Stimulated activated CD8-positive, alpha-beta memory T cell treated with anti-CD3 and anti-CD28 coated beads, Interleukin-7, amount 100 ng/mL, for 1 hour (primary cell): ENCODE measurements at regions not wholly inside any gene's neighbourhood (a gene's known extent, or its start where the extent isn't known, plus 50 kb on each side); places are given as distances from the start of the nearest gene placed in this dataset.

Source experiments
- DNase-seq, 2 donors: peaks; one replicate each; pipeline ENCODE4 v3.0.0-alpha.2; 2020; ENCODE audit warnings: low read depth in 2 of 2

DNA sequence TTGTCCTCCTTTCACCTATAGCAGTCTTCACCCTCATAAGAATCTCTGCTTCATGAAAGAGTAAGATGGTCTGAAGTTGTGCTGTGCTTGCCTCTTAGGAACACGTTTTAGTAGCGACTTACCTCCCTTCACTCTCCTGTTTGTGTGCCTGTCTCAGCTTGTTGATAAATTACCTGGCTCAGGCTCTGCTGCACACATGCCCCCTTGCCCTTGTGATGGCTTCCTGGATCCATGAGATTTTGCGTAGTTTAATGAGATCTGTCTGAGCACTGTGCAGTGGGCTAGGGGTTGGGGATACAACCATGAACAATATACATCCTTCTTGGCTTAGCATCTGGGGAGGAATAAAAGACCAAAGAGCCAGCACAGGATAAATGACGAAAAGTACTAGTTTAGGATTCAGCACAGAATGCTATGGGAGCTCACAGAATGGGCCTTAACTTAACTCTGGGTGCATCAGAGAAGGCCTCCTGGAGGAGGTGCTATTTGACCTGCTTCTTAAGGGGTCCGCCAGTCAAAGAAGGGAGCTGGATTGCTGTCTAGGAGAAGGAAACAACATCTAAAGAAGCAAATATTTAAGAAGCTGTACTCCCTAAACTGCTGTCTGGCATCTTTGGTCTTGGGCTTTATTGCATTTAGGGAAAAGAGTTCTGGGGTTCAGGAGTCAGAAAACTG is 175.7 kb upstream of the PLXNA2 start:
- no peak for DNase-seq

DNA sequence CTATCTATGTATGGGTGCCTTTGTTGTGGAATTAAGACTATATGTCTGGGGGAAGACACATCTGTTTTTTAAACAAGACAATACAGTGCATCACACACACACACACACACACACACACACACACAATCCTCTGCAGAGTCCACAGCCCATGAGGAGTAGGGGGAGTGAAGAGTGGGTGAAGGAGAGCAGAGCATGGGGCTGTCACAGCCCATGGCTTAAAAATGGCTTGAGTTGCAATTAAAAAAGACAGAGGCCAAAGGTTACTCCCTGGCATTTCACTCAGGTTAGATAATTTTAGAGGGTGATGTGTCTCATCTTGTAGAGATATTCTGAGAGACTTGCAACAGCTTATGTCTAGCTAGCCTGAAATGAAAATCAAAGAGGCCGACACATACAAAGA is 176.5 kb upstream of the PLXNA2 start:
- DNase-seq = no peak

DNA sequence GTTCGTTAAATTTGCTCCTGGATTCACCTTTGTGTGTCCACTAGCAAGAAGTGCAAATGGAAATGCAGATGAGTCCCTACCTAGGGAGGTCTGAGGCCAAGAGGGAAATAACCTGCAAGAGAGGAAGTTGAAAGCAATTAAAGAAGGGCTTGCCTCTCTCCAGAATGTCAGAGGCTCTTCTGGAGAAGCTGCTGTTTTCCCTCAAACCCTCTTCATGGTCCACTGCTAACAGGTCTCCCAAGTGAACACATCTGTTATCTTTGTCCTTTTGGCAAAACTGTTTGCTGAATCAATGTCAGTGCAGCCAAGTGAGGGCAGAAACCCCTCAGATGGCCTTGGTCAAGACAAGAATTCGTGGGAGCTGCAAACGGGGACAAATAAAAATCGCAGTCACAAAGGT is 177.3 kb upstream of the PLXNA2 start:
- DNase-seq = no peak

DNA sequence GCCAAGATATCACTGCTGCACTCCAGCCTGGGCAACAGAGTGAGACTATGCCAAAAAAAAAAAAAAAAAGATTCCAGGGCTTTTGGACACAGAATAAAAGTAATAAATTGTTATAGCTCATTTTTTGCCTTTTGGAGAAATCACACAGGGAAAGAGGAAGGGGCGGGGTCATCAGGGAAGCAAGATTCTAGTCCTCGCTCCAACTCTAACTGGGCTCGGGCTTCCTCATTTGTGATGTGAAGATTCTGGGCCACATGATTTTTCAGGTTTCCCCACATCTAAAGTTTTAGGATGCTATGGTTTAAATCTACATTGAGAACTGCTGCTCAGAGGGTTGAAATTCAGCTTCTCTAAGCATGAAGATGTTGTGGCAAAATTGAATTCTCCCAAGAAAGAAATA is 179.3 kb upstream of the PLXNA2 start:
- DNase-seq = no peak

DNA sequence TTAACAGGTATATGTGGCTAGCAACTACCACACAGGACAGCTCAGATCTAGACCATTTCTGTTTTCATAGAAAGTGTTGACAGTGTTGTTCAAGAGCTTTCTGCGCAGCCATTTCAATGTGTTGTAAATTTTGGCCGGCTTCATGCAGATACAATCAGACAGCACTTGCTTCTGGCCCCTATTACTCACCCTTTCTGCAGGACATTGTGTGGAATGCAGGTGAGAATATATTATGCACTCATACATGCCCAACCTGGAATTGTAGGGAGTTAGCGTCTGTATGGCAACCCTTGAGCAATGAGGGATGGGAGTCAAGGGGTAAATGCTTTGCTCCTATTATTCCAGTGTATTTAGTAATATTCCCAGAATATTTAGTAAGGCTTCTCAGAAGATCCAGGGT is 180.9 kb upstream of the PLXNA2 start:
- no peak for DNase-seq

DNA sequence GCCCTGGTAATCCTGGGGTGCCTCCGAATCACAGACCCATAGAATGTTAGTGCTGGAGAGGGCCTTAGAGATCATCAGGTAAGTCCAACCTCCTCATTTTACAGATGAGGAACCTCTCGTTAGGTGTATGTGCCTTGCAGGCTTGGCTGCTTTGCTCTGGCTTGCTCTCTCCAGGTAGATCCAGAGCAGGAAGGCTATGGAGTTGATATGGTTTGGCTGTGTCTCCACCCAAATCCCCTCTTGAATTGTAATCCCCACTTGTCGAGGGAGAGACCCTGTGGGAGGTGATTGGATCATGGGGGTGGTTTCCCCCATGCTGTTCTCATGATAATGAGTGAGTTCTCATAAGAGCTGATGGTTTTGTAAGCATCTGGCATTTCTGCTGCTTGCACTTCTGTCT is 186.0 kb upstream of the PLXNA2 start:
- no peak for DNase-seq

DNA sequence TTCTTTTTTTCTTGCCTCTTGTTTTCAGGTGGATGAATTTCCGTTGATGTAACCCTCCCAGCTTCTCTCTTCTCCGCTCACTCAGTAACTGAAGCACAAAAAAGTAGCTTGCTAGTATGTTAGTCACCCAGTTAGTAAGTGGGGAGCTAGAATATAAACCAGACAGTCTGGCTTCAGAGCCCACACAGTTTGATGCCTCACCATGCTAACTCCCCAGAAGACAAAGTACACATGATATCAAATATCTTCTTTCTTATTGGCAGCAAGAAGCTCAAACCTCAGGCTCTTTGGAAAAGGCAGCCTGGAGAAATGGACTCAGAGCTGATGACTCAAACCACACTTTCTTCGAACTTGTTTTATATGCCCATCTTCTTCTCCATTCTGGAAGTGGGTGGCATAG is 187.5 kb upstream of the PLXNA2 start:
- DNase-seq = no peak

DNA sequence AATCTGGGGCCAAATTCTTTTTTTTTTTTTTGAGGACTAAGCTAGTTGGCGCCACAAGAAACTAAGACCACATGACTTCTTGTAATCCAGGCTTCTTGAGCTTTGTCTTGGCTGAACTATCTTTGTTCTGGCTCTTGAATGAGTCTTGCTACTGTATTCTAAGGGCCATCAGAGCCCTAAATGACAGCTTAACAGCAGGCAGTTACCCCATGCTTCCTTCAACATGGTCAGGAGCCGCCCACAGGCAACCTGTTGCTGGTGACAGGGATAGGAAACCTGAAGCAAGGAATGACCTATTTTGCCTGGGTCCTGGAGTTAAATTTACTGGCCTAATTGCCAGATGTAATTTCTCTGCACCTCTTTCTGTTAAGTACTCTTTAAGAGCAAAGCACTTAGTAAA is 188.2 kb upstream of the PLXNA2 start:
- no peak for DNase-seq

DNA sequence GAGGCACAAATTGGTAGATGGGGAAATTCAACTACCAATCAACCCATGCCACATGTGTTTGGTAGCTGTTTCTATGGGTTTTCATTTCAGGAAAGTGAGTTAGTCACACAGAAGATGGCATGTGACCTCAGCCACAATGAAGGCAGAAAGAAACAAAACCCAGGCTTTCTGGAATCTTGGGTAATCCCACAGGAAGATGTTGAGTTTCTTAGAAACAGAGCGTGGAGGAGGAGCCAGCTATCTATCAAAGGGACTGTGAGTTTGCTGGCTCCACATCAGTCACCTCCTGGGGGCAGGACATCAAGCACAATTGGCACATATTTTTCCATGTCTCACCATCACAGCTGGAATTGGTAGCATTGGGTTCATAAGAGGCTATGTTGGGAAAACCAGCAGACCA is 188.9 kb upstream of the PLXNA2 start:
- no peak for DNase-seq

DNA sequence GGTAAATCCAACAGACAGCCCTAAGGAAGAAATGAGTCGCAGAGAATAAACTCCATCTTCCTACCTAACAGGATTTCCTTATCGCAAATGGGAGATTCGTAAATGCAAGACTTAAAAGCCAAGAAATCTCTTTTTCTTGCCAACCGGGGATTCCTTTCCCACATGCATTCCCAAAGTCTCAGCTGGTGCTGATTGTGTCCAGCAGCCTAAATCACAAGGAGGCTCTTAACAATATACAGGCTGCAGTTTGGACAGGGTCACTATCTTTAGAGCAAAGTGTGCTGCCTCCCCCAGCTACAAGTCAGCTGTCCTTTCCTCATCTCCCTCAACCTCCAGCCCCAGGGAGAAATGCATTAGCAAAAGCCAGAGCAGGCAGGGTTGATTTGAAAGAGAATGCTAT is 189.8 kb upstream of the PLXNA2 start:
- DNase-seq = no peak

DNA sequence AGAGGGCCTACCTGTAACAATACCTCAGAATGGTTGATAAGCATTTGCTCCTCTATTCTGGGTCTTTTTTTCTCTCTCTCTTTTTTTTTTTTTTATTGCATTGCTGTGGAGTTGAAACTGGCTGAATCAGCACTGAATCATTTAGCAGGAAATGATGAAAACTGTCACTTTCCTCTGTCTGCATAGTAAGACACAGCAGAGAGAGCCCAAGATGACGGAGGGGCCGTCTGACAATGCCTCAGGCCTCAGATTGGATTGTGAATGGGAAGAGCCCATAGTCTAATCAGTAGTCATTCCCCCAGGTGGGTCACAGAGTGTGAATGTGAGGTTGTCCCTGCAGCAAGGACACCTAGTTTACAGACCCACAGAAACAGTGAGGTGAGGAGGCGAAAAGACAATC is 193.2 kb upstream of the PLXNA2 start:
- DNase-seq = no peak

DNA sequence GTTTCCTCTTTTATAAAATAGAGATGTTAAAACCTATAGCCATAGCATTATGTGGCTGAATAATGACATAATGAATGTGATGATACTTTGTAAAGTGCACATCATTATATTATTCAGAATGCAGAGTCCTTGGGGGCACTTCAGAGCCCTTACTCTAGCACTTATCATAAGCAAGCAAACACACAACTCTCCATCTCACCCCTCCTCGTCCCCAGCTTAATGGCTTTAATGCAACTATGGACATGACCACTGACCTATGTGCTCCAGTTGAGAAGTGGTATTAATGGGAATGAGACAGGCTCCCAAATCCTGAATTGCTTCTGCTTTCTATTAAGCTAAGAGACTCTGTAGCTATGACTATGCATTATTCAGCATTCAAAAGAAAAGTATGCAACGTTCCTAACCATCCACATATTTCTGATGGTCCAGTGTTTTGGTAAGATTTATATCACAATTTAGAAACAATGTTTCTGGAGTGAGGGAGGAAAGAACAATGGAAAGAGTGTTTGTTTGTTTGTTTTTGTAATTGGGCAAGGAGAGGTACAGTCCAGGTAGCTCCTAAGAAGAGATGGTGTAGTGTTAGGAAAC is 194.0 kb upstream of the PLXNA2 start:
- no peak for DNase-seq

DNA sequence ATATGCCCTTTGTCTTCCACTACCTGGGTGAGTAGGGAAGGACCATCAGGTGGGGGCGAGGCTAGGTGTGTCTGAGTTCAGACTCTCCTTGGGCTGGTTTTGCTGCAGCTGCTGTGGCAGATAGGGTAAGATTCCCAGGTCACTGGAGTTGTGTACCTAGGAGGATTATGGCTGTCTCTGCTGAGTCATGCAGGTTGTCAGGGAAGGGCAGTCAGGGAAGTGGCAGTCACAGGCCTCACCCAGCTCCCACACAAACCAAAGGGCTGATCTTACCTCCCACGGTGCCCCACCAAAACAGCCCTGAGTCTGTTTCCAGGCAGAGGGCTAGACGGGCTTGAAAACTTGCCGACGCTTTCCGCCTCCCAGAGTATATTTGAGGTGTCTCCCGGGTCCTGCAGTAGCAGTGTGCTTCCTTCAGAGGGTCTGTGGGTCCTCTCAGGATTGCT is 201.6 kb upstream of the PLXNA2 start:
- no peak for DNase-seq

DNA sequence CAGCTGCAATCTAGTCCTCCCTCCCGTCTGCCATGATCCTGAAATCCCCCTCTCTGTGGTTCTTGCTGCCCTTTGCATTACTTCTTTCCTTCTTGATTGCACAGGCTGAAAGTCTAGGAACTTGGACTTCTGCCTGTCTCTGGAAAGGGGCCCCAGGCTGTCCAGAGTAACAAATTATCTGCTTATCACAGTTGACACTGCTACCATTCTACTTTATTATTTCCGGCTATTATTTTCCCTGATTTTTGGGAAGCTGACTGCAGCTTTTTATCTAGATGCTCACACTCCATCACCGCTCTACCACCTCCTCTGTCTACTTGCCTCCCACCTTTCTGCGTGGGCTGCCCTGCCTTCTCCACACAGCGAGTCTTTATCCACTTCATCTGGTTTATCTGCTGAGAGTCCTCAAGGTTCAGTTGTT is 202.1 kb upstream of the PLXNA2 start:
- DNase-seq = no peak

DNA sequence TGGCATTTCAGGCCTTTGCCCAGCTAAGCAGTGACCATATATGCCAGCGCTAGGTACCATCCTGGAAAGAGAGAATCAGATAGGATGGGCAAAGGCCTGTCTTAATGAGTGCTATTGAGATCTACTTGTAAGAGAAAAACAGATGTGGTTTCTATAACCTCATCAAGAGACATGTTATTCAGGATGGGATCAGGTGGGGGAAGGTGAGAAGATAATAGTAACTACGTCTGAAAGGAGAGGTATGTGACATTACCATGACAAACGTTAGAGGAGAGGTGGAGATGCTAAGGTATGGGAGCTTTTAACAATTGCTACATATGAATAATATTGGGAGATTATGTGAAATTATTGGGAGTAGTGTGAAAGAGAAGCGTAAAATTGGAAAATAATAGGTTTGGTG is 204.2 kb upstream of the PLXNA2 start:
- DNase-seq = no peak

DNA sequence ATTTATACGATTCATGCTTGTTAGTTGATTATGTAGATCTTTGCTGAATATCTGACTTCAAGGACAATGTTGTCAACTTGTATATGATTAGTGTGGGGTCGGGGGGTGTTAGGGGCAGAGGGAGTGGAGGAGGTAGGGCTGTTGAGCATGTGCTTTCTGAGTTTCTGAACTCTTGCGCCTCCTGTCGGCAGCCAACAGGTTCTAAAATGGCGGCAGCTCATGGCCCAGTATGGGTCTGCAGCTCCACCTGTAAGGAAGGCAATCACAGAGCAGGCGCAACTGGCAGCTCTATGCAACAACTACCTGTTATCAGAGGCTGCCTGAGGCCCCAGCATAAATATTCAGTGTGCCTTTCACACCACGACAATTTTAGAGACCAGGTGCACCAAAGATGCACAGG is 205.8 kb upstream of the PLXNA2 start:
- no peak for DNase-seq

DNA sequence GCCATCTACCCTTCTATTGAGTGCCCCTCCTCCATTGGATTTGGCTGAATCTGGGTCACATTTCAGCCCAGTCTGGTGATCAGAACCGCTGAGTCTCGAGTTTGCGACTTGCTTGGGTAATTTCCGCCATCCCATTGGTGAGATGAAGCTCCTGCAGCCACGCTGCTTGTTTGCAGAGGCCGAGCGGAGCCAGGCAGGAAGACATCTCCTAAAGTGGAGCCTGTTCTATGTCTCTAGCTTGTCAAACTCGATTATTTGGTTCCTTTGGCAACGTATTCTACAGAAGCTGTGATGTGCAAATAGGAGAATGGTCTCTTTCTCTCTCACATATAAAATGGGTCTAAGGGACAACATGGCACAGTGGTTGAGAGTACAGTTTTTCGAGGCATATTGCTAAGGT is 206.8 kb upstream of the PLXNA2 start:
- DNase-seq = no peak

DNA sequence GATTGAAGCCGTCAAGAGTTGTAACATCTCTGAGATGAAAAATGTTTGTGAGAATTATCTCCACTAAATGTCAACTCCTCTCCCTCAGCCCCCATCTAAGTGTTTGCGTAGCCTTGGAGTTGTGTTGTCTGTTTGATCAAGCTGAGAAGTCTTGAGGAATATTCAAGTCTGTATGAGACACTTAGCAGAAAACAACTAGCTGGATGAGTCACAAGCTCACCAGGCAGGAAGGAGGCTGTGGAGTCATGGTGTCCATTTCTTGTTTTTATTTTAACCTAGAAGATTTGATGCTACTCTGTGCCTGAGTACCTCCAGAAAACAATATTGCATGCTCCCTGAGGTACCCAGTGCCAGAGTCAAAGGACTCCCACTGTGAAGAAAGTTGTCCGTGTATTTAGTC is 211.6 kb upstream of the PLXNA2 start:
- no peak for DNase-seq

DNA sequence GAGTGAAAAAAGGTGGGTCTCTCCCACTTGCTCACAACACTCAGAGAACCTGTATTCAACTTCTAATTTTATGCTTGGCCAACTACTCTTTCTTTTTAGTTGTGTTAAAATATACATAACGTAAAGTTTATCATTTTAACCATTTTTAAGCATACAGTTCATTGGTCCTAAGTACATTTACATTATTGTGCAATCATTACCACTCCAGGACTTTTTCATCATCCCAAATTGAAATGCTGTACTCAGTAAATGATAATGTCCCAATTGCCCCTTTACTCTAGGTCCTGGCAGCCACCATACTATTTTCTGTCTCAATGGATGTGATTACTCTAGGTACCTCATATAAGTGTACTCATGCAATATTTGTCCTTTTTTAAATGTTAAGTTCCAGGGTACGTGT is 212.3 kb upstream of the PLXNA2 start:
- DNase-seq = no peak

DNA sequence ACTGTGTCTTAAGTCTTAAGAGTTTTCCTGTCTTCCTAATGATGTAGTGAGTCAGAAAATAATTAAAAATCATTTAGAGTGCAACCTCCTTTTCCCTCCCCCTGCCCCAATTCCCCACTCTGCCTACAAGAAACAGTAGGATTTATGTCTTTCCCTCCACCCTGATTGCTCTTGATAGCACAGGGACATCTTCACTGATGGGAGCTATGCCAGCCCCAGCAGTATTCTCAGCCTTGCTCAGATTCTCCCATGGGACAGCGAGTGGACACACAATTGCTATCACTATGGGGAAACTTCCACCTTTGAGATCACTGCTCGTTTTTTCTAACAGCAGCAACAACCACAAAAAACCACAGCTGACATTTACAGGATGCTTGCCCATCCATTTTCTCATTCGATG is 216.6 kb upstream of the PLXNA2 start:
- no peak for DNase-seq

DNA sequence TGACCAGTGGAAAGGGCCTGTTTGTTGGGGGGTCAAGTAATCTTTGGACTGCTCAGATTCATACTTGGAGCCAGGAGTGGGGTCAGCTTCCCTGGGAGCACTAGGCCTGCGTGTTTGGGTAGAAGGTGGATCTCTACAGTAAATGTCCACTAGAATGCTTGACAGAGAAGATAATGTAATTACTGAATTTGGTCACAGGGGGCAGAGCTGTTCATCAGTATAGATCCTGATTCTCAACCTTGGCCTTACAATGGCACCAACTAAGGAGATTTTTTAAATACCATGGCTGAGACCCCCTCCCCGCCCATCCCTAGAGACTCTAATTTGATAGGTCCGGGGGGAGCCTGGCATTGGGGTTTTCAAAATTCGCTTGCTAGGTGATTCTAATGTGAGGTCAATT is 217.5 kb upstream of the PLXNA2 start:
- no peak for DNase-seq

DNA sequence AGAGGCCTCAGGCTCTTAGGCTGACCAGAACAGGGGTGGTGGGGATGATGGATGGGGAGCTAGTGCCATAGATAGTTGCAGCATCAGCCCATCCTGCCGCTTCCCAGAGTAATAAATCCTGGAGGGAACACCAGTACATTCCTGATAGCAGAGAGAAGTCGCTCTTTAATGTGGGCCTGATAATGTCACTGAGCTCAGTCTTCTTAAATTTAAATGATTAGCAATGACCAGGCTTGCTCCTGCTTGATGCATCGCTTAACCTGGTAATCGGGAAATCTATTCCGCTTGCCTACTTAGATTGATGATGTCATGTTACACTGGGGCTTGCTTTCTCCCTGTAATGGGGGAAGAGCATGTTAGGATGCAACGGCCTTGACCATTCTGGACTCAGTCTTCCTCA is 218.6 kb upstream of the PLXNA2 start:
- DNase-seq = no peak

DNA sequence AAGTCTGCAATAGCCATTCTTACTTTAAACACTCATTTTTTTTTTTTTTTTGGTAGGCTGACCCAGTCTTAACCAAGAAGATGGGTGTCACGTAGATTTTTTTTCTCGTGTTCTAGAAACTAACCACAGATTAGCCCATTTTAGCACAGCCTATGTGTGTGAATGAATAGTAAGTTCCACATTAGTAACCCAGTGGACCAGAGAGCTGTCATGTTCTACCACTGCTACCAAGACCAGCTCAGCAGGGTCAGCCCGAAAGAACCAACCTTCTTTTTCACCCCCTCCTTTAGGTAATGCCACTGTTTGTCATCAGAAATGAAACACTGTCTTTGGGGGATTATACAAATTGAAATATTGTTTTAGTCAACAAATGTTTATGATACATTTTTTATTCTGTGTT is 221.1 kb upstream of the PLXNA2 start:
- no peak for DNase-seq
